T-cell (primary cell): ENCODE measurements at regions not wholly inside any gene's neighbourhood (a gene's known extent, or its start where the extent isn't known, plus 50 kb on each side); places are given as distances from the start of the nearest gene placed in this dataset.
"Not testable (repeated sequence)": the region's sequence is repeated elsewhere in the genome, so short reads cannot be mapped to it uniquely, and the experiment has no call there.

Experiments used
- ATAC-seq, 4 experiments: fragments of 200-7000 bp in 3 of 4; fragments of 150-1000 bp in 1 of 4; cut with Tn5 transposase; replicated peaks in 1 of 4; 1 replicate in 3 of 4; 2 replicates in 1 of 4; pipeline ENCODE4 v1.10.0; 2021; ENCODE audit warnings: moderate library complexity in 3 of 4, mild to moderate bottlenecking in 2 of 4, moderate number of reproducible peaks in 1 of 4
- CTCF ChIA-PET, 2 donors: fragments of 300-600 bp; sonication (Branson Sonifier 250); formaldehyde crosslinking; loops; one replicate each; lab custom pipeline; 2022; ENCODE audit warnings: antibody characterized with exemption in 2 of 2; lab: Charles Lee
- POLR2A ChIA-PET, 2 donors: fragments of 300-600 bp; sonication (Branson Sonifier 250); formaldehyde crosslinking; loops; one replicate each; lab custom pipeline; 2022; ENCODE audit warnings: antibody characterized with exemption in 2 of 2; lab: Charles Lee
- DNase-seq, 35 experiments: peaks; one replicate each; pipeline versions ENCODE4 v3.0.0 to v3.0.0-alpha.2; 2013 to 2023
- H3K27ac ChIP-seq: one replicate; pipeline ENCODE4 v1.5.1; 2013; ENCODE audit warnings: low read length
- H3K27me3 ChIP-seq, 2 experiments: replicated peaks in 1 of 2; 1 replicate in 1 of 2; 2 replicates in 1 of 2; pipeline versions ENCODE4 v1.6.1 to v1.7.0; 2013; ENCODE audit warnings: low read length in 1 of 2, mixed read lengths in 1 of 2; ENCODE audit not compliant: control insufficient read depth in 2 of 2, insufficient read depth in 2 of 2; ENCODE audit errors: extremely low read depth in 1 of 2
- H3K36me3 ChIP-seq, 2 donors: 1 replicate in 1 of 2; 2 replicates in 1 of 2; pipeline versions ENCODE4 v1.6.1 to v1.7.0; 2013; ENCODE audit warnings: low read length in 1 of 2; ENCODE audit not compliant: control insufficient read depth in 2 of 2, insufficient read depth in 1 of 2; ENCODE audit errors: extremely low read depth in 1 of 2
- H3K4me1 ChIP-seq, 2 experiments: 1 replicate in 1 of 2; 2 replicates in 1 of 2; pipeline versions ENCODE4 v1.6.1 to v1.7.0; 2013; ENCODE audit warnings: low read length in 2 of 2, mixed read lengths in 1 of 2; ENCODE audit not compliant: insufficient read depth in 2 of 2, control insufficient read depth in 1 of 2; ENCODE audit errors: extremely low read depth in 1 of 2
- H3K4me3 ChIP-seq, 2 donors: 1 replicate in 1 of 2; 2 replicates in 1 of 2; pipeline versions ENCODE4 v1.5.1 to v1.7.0; 2013; ENCODE audit warnings: mild to moderate bottlenecking in 2 of 2, low read length in 1 of 2, moderate library complexity in 1 of 2; ENCODE audit not compliant: control insufficient read depth in 1 of 2; ENCODE audit errors: extremely low read depth in 1 of 2
- H3K9me3 ChIP-seq: 2 replicates; pipeline ENCODE4 v1.7.0; 2013
- H3K27ac Mint-ChIP-seq, 2 donors: one replicate each; pipeline ENCODE4 v1.8.0; 2020 to 2021; ENCODE audit warnings: mild to moderate bottlenecking in 2 of 2, mixed read lengths in 2 of 2
- H3K27me3 Mint-ChIP-seq, 2 donors: one replicate each; pipeline ENCODE4 v1.8.0; 2021 to 2022; ENCODE audit warnings: mixed read lengths in 2 of 2
- H3K36me3 Mint-ChIP-seq: one replicate; pipeline ENCODE4 v1.8.0; 2021; ENCODE audit warnings: mixed read lengths
- H3K4me1 Mint-ChIP-seq, 3 donors: one replicate each; pipeline ENCODE4 v1.8.0; 2020 to 2022; ENCODE audit warnings: mixed read lengths in 3 of 3, mild to moderate bottlenecking in 1 of 3
- H3K4me3 Mint-ChIP-seq, 3 donors: one replicate each; pipeline ENCODE4 v1.8.0; 2020 to 2022; ENCODE audit warnings: mild to moderate bottlenecking in 3 of 3, mixed read lengths in 3 of 3, moderate library complexity in 3 of 3
- H3K9me3 Mint-ChIP-seq, 3 donors: one replicate each; pipeline ENCODE4 v1.8.0; 2020 to 2022; ENCODE audit warnings: mixed read lengths in 3 of 3
- WGBS: methylation state at CpG from one replicate; pipeline ENCODE4 v1.1.5; 2013; ENCODE audit warnings: missing lambda C conversion rate; ENCODE audit not compliant: insufficient coverage; 5-methylcytosine and 5-hydroxymethylcytosine counted together

GRCh38 chr14:36424478-36425102 is 95.4 kb downstream of the NKX2-1 start:
- CTCF ChIA-PET = no interaction called here

DNA sequence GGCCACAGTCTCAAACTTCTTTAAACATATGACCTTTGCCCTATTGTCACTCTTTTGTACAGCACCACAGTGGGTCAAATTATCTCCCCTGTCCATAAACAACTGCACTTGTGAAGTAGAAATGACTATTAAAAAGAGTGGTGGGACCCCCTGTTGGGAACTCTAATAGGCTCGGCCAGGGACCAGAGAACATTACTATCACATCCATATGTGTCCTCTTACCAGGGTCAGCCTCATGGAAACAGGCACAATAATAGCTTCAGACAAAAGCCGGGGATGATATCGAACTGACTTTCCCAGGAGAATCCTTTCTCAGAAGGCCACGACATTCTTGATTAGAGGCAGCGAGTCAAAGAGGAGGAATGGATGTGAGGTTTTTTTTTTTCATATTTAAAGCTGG is 96.6 kb downstream of the NKX2-1 start:
- no peaks in the 10 kb centered on the region for H3K36me3 Mint-ChIP-seq
- no peak overlapping the region for H3K4me3 Mint-ChIP-seq
- no peak overlapping the region for H3K27ac ChIP-seq
- H3K4me1 Mint-ChIP-seq = no peaks in the 10 kb centered on the region
- peaks cover 0 to 7% (median 0%) of the 10 kb centered on the region in 3 donors for H3K9me3 Mint-ChIP-seq
- WGBS = 100% methylated on average over 2 of the region's 5 CpGs
- H3K9me3 ChIP-seq = no peaks in the 10 kb centered on the region
- no peaks in the 10 kb centered on the region for H3K4me1 ChIP-seq
- ChIA-PET POLR2A (no interaction called here), CTCF (no interaction called here)
- no peak overlapping the region for H3K4me3 ChIP-seq
- no peak overlapping the region for H3K27ac Mint-ChIP-seq
- no peak for ATAC-seq
- H3K36me3 ChIP-seq = no peaks in the 10 kb centered on the region
- peaks cover 0 to 3% of the 10 kb centered on the region in 2 experiments for H3K27me3 ChIP-seq
- H3K27me3 Mint-ChIP-seq = peaks cover 8 to 9% of the 10 kb centered on the region in 2 donors
- no peak for DNase-seq

More at GRCh38 chr14:36424478-36425102, 95.4 kb downstream of the NKX2-1 start:
- H3K27me3 ChIP-seq = peaks cover 0 to 3% of the 10 kb centered on the region in 2 experiments
- Mint-ChIP-seq H3K27me3 (peaks cover 8 to 9% of the 10 kb centered on the region in 2 donors), H3K4me1 (no peaks in the 10 kb centered on the region), H3K4me3 (no peak overlapping the region), H3K27ac (no peak overlapping the region), H3K36me3 (no peaks in the 10 kb centered on the region), H3K9me3 (peaks cover 0 to 3% (median 0%) of the 10 kb centered on the region in 3 donors)
- no CpG with 5 or more reads among the region's 3 CpGs for WGBS
- DNase-seq (no peak), ATAC-seq (no peak)
- H3K4me1 ChIP-seq = no peaks in the 10 kb centered on the region
- no peak overlapping the region for H3K27ac ChIP-seq
- H3K4me3 ChIP-seq = no peak overlapping the region
- H3K9me3 ChIP-seq = no peaks in the 10 kb centered on the region
- H3K36me3 ChIP-seq = no peaks in the 10 kb centered on the region
- POLR2A ChIA-PET = no interaction called here

DNA sequence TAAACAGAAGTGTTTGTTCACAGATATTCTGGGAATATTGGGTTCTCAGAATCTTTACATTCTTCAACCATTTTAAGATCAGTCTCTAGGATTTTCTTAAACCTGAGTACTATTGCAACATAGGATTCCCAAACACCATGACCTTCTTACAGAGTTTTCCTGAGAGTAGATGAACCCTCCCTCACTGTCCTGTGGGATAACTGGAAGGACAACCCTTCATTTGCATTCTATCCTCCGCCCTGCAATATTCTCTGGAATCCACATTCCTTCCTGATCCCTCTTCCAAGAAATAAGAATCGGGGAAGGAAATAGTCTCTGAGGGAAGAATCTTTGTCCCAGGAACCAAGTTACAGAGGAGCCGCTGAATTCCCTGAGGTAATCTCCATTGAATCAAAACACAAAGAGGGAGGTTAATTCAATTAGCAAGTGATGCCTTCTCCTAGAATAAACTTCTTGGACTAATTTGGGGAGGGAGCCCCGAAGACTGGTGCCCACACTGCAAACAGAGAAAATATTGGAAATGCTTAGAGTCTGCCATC is 99.8 kb upstream of the MBIP start:
- Mint-ChIP-seq H3K4me3 (no peak overlapping the region), H3K27ac (no peak overlapping the region), H3K9me3 (peaks cover 5 to 10% (median 6%) of the 10 kb centered on the region in 3 donors), H3K36me3 (no peaks in the 10 kb centered on the region), H3K4me1 (no peaks in the 10 kb centered on the region), H3K27me3 (no peaks in the 10 kb centered on the region)
- H3K27me3 ChIP-seq = no peaks in the 10 kb centered on the region
- CTCF ChIA-PET = no interaction called here
- H3K27ac ChIP-seq = no peak overlapping the region
- DNase-seq (no peak), ATAC-seq (no peak)
- POLR2A ChIA-PET = no interaction called here
- no peaks in the 10 kb centered on the region for H3K4me1 ChIP-seq
- no peak overlapping the region for H3K4me3 ChIP-seq
- H3K36me3 ChIP-seq = no peaks in the 10 kb centered on the region
- WGBS = no CpG with 5 or more reads among the region's 4 CpGs
- H3K9me3 ChIP-seq = no peaks in the 10 kb centered on the region

GRCh38 chr14:36418937-36419336 is 98.5 kb upstream of the MBIP start:
- Histone ChIP-seq H3K4me3 (no peak overlapping the region), H3K27ac (no peak overlapping the region), H3K36me3 (no peaks in the 10 kb centered on the region), H3K4me1 (no peaks in the 10 kb centered on the region), H3K27me3 (no peaks in the 10 kb centered on the region), H3K9me3 (no peaks in the 10 kb centered on the region)
- Mint-ChIP-seq H3K36me3 (no peaks in the 10 kb centered on the region), H3K4me1 (no peaks in the 10 kb centered on the region), H3K9me3 (peaks cover 5 to 10% (median 10%) of the 10 kb centered on the region in 3 donors), H3K27me3 (no peaks in the 10 kb centered on the region), H3K27ac (no peak overlapping the region), H3K4me3 (no peak overlapping the region)
- ChIA-PET CTCF (no interaction called here), POLR2A (no interaction called here)
- DNase-seq = no peak
- ATAC-seq = no peak

GRCh38 chr14:36411951-36412350 is 91.5 kb upstream of the MBIP start:
- H3K9me3 ChIP-seq, H3K27me3 ChIP-seq, H3K4me3 Mint-ChIP-seq, ATAC-seq, H3K27ac Mint-ChIP-seq, CTCF ChIA-PET, H3K4me1 ChIP-seq, H3K4me3 ChIP-seq, DNase-seq, H3K27ac ChIP-seq, H3K4me1 Mint-ChIP-seq, H3K36me3 Mint-ChIP-seq, H3K27me3 Mint-ChIP-seq, H3K36me3 ChIP-seq, POLR2A ChIA-PET: not testable (repeated sequence)
- WGBS = 75% methylated on average over 7 of the region's 17 CpGs
- peaks cover 12 to 18% (median 13%) of the 10 kb centered on the region in 3 donors for H3K9me3 Mint-ChIP-seq

- Mint-ChIP-seq H3K4me3 (no peak overlapping the region), H3K4me1 (no peaks in the 10 kb centered on the region), H3K36me3 (no peaks in the 10 kb centered on the region), H3K27me3 (peaks cover 12% of the 10 kb centered on the region in 2 donors), H3K27ac (no peak overlapping the region), H3K9me3 (peaks cover 3 to 14% (median 8%) of the 10 kb centered on the region in 3 donors)
- Histone ChIP-seq H3K4me1 (no peaks in the 10 kb centered on the region), H3K36me3 (no peaks in the 10 kb centered on the region), H3K9me3 (no peaks in the 10 kb centered on the region), H3K4me3 (no peak overlapping the region), H3K27ac (no peak overlapping the region), H3K27me3 (peaks cover 0 to 7% of the 10 kb centered on the region in 2 experiments)
- WGBS = 0% methylated on average over 1 of the region's 3 CpGs
- ChIA-PET CTCF (interaction anchor here in 1 of 2 donors (0.6 kb wide), 1 partner anchor 19 kb away, joined by 3 read pairs; no protein-coding TSS in a partner anchor), POLR2A (no interaction called here)
- ATAC-seq (no peak), DNase-seq (no peak)
Measured at GRCh38 chr14:36408388-36408787, 88.0 kb upstream of the MBIP start.
